C4-2B (cell line): ENCODE measurements at regions not wholly inside any gene's neighbourhood (a gene's known extent, or its start where the extent isn't known, plus 50 kb on each side); places are given as distances from the start of the nearest gene placed in this dataset.

Experiments used
- CTCF ChIP-seq: fragments of 450-650 bp; conservative IDR thresholded peaks from 2 replicates; pipeline ENCODE4 v1.5.1; 2017; ENCODE audit warnings: mild to moderate bottlenecking
- ZFX ChIP-seq: fragments of 450-650 bp; IDR thresholded peaks from 2 replicates; pipeline ENCODE4 v1.6.1; 2017

DNA sequence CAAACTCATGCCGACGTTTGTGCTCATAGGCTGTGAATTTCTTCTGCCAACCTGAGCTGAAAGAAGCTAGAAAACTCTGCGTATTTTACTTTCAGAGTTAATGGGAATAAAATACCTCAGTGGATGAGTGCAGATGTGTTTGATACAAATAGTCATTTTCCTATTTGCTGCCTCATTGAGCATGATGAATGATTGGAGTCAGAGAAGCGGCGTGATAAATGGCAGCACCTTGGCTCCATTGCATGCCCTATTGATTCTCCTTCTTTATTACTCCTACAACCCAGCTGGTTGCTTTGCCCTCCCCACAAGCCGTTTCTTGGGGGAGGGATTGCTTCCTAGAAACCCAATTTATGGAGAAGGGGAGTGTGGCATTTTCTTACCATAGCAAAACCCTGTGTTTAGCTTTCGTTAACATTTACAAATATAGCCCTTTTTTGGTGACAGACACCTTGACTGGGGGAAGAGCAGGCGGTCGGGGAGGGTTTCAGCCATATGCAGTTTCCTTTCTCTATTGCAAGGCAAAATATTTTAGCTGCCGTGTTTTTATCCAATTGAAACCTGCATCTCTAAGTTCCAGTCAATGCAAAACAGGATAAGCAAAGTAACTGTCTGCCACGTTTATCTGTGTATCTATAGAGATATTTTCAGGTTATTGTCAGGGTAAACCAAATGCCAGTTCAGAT lies 93.1 kb upstream of the TBCA start:
- TF ChIP-seq CTCF (no peak), ZFX (no peak)
